HG03342 (cell line): ENCODE measurements at regions not wholly inside any gene's neighbourhood (a gene's known extent, or its start where the extent isn't known, plus 50 kb on each side); places are given as distances from the start of the nearest gene placed in this dataset.

Source experiments
- ATAC-seq: cut with Tn5 transposase; IDR thresholded peaks from one replicate; pipeline ENCODE4 v1.9.1; 2021; ENCODE audit warnings: mild to moderate bottlenecking, moderate library complexity; ENCODE audit not compliant: unreplicated experiment

GRCh38 chr21:17903929-17904639 lies 84.9 kb upstream of the C21orf91 start:
- no peak for ATAC-seq

- ATAC-seq = no peak
Observed at GRCh38 chr21:17903029-17903806, 84.1 kb upstream of the C21orf91 start.

- no peak for ATAC-seq
Observed at GRCh38 chr21:17901458-17902079, 82.4 kb upstream of the C21orf91 start.

GRCh38 chr21:17900990-17901385 lies 81.8 kb upstream of the C21orf91 start:
- ATAC-seq = no peak

- ATAC-seq = no peak
Observed at GRCh38 chr21:17900281-17900989, 81.3 kb upstream of the C21orf91 start.

- ATAC-seq = no peak
Observed at GRCh38 chr21:17889171-17889570, 70.0 kb upstream of the C21orf91 start.

GRCh38 chr21:17869115-17869514 lies 50.0 kb upstream of the C21orf91 start:
- no peak for ATAC-seq
